ENCODE measurements at regions not wholly inside any gene's neighbourhood (a gene's known extent, or its start where the extent isn't known, plus 50 kb on each side); places are given as distances from the start of the nearest gene placed in this dataset.
A peak's percentile ranks its signal among the peaks of the same experiment; 100 is the strongest.

DNA sequence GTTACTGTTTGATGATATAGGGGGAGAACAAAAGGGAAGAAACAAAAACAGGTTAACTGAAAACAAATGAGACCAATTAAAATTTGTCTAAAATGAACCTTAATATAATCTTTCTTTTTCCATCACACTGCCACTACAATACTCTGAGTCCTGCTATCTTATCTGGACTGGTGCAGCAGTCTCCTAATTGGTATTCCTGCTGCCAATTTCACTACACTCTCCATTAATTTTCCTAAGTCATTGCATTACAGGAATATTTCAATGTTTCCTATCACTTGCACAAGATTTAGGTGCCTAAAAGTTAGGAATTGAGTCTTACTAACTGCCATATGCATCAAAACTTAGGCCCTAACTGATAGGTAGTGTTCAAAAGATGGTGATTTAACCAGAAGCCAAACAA, 884.9 kb upstream of the MGAT4C start:
- BruUV-seq (replicated peaks) = no TSS peak
- H3K9me3 Mint-ChIP-seq (ENCODE audit: low read depth, unreplicated experiment) = peaks cover 2% of the 10 kb centered on the region
- TF ChIP-seq, protein P1, sequence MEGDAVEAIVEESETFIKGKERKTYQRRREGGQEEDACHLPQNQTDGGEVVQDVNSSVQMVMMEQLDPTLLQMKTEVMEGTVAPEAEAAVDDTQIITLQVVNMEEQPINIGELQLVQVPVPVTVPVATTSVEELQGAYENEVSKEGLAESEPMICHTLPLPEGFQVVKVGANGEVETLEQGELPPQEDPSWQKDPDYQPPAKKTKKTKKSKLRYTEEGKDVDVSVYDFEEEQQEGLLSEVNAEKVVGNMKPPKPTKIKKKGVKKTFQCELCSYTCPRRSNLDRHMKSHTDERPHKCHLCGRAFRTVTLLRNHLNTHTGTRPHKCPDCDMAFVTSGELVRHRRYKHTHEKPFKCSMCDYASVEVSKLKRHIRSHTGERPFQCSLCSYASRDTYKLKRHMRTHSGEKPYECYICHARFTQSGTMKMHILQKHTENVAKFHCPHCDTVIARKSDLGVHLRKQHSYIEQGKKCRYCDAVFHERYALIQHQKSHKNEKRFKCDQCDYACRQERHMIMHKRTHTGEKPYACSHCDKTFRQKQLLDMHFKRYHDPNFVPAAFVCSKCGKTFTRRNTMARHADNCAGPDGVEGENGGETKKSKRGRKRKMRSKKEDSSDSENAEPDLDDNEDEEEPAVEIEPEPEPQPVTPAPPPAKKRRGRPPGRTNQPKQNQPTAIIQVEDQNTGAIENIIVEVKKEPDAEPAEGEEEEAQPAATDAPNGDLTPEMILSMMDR (IDR thresholded peaks at IDR 0.05; ENCODE audit: unreplicated experiment) = no peak
- H3K4me3 Mint-ChIP-seq (ENCODE audit: low read depth, unreplicated experiment) = no peak overlapping the region
- peaks cover 14% of the 10 kb centered on the region for H3K4me1 Mint-ChIP-seq (ENCODE audit: low read depth, unreplicated experiment)
- no peak overlapping the region for H3K27ac Mint-ChIP-seq (ENCODE audit: unreplicated experiment)
- no peaks in the 10 kb centered on the region for H3K27me3 Mint-ChIP-seq (ENCODE audit: unreplicated experiment)
- CTCF ChIA-PET = no interaction called here
- H3K36me3 Mint-ChIP-seq (ENCODE audit: insufficient read depth, unreplicated experiment) = no peaks in the 10 kb centered on the region
- no peak for DNase-seq
- intact Hi-C loops (cut with micrococcal nuclease; ENCODE audit: unreplicated experiment) = no loop called here

DNA sequence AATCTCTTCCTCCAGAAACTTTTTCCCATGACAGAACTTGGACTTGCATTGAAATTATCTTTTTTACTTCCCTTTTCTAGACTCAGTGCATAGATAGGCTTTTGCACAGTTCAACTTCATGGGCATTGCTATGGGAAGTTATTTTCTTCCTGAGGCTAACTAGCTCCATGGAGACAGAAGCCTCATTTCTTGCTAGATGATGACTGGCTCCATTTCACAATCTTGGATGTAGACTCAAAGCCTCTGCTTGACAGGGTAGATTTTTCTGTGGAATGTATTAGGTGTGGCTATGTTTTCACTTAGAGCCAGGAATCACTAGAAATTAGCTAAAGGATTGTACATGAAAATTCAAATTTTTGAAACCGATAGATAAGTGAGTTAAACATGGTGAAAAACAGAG, 884.1 kb upstream of the MGAT4C start:
- H3K36me3 Mint-ChIP-seq (ENCODE audit: insufficient read depth, unreplicated experiment) = no peaks in the 10 kb centered on the region
- BruUV-seq (replicated peaks) = no TSS peak
- peaks cover 2% of the 10 kb centered on the region for H3K9me3 Mint-ChIP-seq (ENCODE audit: low read depth, unreplicated experiment)
- H3K27me3 Mint-ChIP-seq (ENCODE audit: unreplicated experiment) = no peaks in the 10 kb centered on the region
- peaks cover 15% of the 10 kb centered on the region for H3K4me1 Mint-ChIP-seq (ENCODE audit: low read depth, unreplicated experiment)
- H3K4me3 Mint-ChIP-seq (ENCODE audit: low read depth, unreplicated experiment) = no peak overlapping the region
- H3K27ac Mint-ChIP-seq (ENCODE audit: unreplicated experiment) = no peak overlapping the region
- CTCF ChIA-PET = no interaction called here
- intact Hi-C loops (cut with micrococcal nuclease; ENCODE audit: unreplicated experiment) = no loop called here
- DNase-seq = no peak
- TF ChIP-seq, protein P1 (IDR thresholded peaks at IDR 0.05; ENCODE audit: unreplicated experiment) = no peak

DNA sequence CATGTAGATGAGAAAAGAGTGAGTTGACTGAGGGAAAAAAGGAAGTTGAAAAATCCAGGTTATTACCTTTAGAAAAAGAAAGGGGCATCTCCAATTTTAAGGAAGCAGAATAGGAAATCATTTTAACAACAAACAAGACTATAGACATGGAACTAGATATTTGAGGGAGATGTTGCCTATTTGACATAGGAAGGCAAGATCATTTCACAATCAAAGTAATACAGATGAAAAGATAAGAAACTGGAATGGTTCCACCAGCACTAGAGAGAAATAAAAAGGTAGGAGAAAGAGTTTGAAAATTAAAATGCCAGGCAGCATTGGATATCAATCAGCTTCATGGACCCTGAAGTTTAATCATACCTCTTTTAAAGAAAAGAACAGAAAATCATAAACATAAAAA, 881.0 kb upstream of the MGAT4C start:
- Mint-ChIP-seq H3K36me3 (ENCODE audit: insufficient read depth, unreplicated experiment) (no peaks in the 10 kb centered on the region), H3K9me3 (ENCODE audit: low read depth, unreplicated experiment) (peaks cover 2% of the 10 kb centered on the region), H3K27ac (ENCODE audit: unreplicated experiment) (no peak overlapping the region), H3K27me3 (ENCODE audit: unreplicated experiment) (no peaks in the 10 kb centered on the region), H3K4me1 (ENCODE audit: low read depth, unreplicated experiment) (peaks cover 15% of the 10 kb centered on the region), H3K4me3 (ENCODE audit: low read depth, unreplicated experiment) (no peak overlapping the region)
- DNase-seq = no peak
- BruUV-seq (replicated peaks) = no TSS peak
- TF ChIP-seq, protein P1 (IDR thresholded peaks at IDR 0.05; ENCODE audit: unreplicated experiment) = no peak
- intact Hi-C loops (cut with micrococcal nuclease; ENCODE audit: unreplicated experiment) = no loop called here
- CTCF ChIA-PET = no interaction called here

DNA sequence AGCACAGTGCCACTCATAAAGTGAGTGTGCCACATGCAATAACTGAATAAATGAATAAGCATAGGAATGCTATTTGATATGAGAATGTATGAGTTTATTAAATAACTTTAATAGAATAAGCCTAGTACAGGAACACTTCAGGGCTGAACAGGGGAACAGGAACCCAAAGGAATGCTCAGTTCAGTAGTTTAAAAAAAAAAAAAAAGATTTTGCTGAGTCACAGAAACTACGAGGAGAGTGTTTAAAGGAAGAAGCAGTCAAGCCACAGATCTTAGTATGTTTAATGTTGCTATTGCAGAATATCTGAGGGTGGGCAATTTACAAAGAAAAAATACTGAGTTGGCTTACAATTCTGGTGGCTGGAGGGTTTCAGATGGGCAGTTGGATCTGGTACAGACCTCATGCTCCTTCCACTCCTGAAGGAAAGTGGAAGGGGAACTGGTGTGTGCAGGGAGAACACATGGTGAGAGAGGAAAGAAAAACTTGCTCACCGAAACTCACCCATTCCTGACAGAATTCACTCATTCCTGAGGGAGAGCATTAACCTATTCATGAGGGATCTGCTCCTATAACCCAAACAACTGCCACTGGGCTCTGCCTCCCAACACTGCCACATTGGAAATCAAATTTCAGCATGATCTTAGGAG, 880.3 kb upstream of the MGAT4C start:
- Mint-ChIP-seq H3K9me3 (ENCODE audit: low read depth, unreplicated experiment) (peaks cover 2% of the 10 kb centered on the region), H3K36me3 (ENCODE audit: insufficient read depth, unreplicated experiment) (no peaks in the 10 kb centered on the region), H3K4me3 (ENCODE audit: low read depth, unreplicated experiment) (no peak overlapping the region), H3K27ac (ENCODE audit: unreplicated experiment) (peak overlapping the region; percentile 55), H3K27me3 (ENCODE audit: unreplicated experiment) (no peaks in the 10 kb centered on the region), H3K4me1 (ENCODE audit: low read depth, unreplicated experiment) (peaks cover 15% of the 10 kb centered on the region)
- DNase-seq = no peak
- no TSS peak for BruUV-seq (replicated peaks)
- CTCF ChIA-PET = no interaction called here
- TF ChIP-seq, protein P1 (IDR thresholded peaks at IDR 0.05; ENCODE audit: unreplicated experiment) = no peak
- intact Hi-C loops (cut with micrococcal nuclease; ENCODE audit: unreplicated experiment) = no loop called here
